Stimulated activated CD8-positive, alpha-beta memory T cell treated with anti-CD3 and anti-CD28 coated beads, Interleukin-4, amount 100 ng/mL, for 48 hours (primary cell): ENCODE measurements at regions not wholly inside any gene's neighbourhood (a gene's known extent, or its start where the extent isn't known, plus 50 kb on each side); places are given as distances from the start of the nearest gene placed in this dataset.
A peak's percentile ranks its signal among the peaks of the same experiment; 100 is the strongest.

Source experiments
- DNase-seq: peaks from one replicate; pipeline ENCODE4 v3.0.0-alpha.2; 2020

DNA sequence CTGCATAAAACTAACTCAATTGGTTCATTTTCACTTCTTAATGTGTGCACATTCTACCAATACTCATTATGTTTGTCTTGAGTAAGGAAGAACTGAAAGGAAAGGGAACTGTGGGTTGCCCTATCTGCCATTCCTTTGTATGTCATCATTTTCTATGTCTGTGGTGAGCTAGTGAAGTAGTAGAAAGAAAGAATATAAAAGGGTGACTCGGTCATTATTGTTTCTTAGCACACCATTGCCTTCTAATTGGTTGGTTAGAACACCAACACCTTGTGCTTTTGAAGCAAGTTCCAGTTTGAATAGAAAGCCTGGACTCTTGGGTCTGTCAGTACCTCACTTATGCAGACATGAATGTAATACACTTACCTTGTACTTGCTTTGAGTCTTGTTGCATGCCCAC is 64.3 kb upstream of the MDFIC start:
- DNase-seq: no peak

DNA sequence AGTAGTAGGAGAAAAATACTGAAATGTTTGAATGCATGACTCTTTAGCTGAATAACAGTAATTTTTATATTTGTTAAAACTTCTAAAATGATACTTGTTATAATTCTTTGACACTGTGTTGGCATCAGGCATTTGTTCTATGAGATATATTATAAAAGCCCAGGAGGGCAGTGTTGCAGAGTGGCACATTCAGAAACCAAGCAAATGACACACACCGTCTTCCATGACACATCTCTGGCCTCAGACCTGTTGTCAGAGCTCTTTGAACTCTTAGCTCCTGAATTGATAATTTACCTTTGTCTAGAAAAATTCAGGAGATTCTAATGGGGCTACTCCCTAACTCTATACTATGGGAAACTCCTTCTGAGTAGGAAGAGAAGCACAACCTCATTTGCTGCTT is 62.4 kb upstream of the MDFIC start:
- no peak for DNase-seq

DNA sequence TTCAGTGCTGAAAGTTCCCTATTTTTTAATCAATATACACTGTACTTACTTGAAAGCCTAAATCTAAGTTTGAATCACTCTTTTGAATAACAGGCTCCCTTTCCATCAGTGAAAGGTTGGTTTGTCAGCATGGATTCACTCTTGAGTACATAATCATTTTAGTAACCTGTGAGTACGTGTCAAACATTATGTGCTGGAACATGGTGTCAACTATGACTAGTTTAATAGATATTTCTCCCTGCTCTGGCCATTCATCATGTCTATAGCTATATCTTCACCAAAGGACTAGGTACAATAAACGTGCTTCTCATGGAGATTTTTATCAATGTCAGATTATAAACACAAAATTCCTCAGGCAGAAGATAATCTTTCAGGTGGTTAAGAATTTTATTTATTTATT is 61.7 kb upstream of the MDFIC start:
- no peak for DNase-seq

DNA sequence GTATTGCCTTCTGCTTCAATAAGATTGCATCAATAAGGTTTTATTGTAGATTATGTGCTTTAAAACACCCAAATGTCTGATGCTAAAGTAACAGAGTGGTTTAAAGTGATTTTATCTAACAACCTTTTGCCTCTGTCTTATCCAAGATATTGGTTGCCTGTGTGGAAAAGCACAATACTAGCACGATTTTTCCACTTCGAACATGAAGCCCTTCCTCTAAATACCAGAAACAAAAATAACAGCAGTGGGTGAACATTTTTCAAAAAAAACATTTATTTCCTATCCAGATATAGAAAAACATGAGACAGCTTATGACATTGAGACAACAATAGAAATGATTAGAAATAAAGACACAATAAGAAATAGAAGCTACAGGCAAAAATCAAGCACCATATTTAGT is 59.5 kb upstream of the MDFIC start:
- DNase-seq: no peak

DNA sequence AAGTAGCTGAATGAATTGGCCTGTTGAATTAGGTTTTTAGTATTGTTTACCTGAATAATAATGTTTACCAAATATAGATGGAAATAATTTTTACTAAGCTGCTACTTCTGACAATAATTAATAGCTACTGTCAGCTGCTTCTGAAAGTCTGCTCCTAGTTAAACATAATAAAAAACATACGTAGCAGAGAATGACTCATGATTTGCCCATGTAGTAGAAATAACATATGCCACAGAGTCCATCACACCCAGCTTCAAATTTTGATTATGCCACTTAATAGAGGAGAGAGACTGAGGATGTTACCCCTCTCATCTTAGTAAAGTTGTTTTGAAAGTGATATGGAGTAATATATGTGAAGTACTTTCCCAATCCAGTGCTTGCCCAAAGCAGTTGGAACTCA is 57.6 kb upstream of the MDFIC start:
- DNase-seq: no peak

DNA sequence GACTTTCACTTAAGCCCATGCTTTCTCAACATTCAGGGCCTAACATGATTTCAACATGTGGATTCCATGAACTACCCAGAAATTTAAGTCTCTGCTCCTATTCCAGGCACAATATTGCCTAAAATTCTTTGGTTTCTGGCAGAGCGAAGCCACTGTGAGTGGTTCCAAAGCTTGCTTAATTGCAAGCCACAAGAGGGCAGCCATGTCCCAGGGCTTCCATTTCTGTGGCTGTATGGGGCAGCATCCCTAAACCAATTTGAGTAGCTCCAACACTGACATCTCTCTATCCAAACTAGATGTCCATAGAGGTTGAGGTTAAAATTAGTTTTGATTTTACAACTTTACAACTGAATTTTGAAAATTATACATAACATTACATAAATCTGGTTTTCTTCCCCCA is 56.3 kb upstream of the MDFIC start:
- peak; percentile 66 for DNase-seq
